ENCODE measurements at regions not wholly inside any gene's neighbourhood (a gene's known extent, or its start where the extent isn't known, plus 50 kb on each side); places are given as distances from the start of the nearest gene placed in this dataset.

- no peak for DNase-seq
These were observed 94.5 kb upstream of the HAAO start for GRCh38 chr2:42886921-42887320.

DNA sequence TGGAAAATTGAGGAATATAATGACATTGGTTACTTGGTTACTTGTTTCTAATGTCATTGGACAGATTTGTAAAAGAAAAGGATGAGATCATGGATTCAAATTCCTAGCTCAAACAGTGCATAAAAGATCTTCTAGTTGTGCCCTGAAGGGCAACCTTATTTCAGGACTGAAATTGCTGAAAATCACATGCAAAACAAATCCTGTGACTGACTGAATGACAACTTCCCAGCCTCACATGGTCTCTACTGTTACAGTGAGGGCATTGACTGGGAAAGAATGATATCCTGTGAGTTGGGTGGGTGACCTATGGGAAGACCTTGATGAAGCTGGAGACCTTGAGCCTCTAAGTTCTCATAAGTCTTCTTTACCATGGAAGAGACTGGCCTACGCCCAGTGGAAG is 90.4 kb upstream of the HAAO start:
- no peak for DNase-seq

GRCh38 chr2:42881732-42882131 is 89.3 kb upstream of the HAAO start:
- DNase-seq = no peak

DNA sequence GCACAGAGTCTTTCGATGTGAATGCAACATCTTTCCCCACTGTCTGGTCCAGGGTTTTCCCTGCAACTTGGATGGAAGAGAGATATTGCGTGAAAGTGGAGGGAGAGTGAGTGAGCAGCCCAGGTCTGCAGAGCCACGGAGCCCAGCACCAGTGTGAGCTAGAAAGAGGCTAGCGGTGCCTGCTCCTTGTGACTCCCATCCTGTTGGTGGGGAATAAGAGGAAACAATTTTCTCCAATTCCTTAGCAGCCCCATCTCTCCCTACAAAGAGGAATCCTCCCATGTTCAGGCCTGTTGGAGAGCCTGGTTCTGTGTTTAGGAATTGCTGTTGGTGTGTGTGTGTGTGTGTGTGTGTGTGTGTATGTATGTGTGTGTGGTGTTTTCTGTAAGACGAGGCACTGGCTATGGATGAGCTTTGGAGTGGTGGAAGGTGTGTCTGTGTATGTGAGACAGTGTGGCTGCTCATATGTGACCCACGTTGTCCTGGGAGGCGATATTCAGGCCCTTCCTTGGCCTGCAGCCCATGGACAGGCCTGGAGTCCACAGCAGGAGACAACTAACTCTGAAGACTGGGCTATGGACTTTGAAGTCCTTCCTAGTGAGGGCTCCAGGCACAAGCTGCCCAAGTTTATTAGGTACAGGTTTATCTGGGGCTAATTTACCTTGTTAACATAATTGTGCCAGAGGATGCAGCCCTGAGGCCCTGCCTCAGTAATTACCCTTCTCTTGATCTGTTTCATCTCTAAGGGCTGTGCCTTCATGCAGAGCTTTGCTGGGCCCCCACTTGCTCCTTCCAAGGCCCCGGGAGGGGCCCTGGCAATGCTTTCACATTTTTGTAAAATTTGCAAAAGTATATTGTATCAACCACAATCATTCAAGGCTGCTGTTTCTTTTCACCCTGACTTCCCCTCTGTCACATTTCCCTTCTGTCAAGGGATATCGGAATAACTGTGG is 88.6 kb upstream of the HAAO start:
- no peak for DNase-seq

DNA sequence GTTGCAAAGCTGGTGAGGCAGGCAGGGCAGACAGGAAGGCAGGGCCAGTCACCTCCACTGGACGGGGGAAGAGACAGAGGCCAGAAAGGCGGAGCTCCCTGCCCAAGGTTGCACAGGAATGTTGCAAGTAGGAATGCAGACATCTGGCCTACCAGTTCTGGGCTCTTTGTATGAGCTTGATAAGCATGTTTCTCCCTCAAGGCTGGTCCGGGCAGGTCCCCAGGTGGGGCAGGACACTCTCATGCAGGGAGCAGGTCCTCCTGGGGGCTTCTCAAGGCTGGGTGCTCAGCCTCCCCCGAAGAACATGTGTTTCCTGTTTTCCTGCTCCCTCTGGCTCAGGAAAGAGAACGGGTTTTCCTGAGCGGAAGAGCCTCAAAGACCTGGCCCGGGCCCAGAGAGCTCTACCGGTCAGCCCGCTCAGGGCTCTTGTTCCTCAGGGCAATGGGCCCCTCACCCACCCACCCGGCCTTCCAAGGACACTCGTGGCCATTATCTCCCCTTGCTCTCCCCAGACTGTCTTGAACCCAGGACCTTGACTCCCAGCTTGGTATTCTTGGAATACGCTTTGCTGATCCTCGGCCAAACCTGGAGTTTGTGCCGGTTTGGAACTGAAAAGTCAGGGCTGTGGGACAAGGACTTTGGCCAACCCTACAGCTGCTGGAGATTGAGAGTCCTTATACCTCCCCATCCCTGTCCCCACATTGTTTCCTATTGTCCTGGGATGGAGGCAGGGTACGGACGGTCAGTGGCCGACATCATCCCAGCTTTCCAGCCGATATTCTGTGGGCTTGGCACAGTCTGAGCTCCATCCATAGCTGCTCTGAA is 87.7 kb upstream of the HAAO start:
- DNase-seq = no peak

- DNase-seq = no peak
These were observed 86.8 kb upstream of the HAAO start for GRCh38 chr2:42879121-42879705.

- DNase-seq = no peak
These were observed 86.2 kb upstream of the HAAO start for GRCh38 chr2:42878581-42878980.

- DNase-seq = no peak
These were observed 85.6 kb upstream of the HAAO start for GRCh38 chr2:42877936-42878335.

- DNase-seq = no peak
These were observed 85.1 kb upstream of the HAAO start for GRCh38 chr2:42877511-42877910.

- DNase-seq = no peak
These were observed 84.0 kb upstream of the HAAO start for GRCh38 chr2:42876326-42876751.

GRCh38 chr2:42875880-42876279 is 83.5 kb upstream of the HAAO start:
- no peak for DNase-seq

DNA sequence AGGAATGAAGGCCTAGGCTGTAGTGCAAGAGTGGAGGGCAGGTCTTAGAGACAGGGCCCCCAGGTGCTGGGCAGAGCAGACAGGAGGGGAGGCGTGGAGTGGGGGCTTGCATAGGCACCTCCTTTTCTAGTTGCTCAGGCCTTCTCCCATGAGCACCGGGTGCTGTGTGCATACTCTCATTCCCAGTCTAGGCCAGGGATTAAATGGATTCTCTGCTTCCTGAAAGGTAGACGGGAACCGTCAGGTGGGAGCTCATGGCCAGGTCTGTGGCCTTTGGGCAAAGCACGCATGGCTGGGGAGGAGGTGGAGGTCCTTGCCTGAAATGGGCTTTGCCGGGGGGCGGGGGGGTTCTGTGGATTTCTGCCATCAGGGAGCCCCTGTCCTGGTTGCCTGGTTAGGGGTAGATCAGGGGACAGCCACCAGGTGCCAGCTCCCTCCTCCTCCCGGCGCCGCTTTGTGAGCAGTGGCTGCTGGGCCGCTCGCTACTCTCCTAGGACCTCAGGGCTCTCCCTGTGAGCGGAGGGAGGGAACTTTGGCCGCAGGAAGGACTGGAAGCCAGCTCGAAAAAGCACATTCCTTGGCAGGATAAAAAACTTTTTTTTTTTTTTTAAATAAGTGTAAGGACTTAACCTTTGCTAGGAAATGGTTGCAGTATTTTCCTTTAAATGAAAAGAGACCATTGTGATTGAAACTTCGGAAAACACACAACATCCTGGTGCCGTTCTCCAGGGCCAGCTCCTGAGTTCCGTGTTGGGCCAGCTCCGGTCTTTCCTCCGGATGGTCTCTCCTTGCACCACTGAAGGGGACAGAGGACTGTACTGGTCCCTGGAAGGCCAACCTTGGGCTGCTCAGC is 82.8 kb upstream of the HAAO start:
- DNase-seq = no peak

DNA sequence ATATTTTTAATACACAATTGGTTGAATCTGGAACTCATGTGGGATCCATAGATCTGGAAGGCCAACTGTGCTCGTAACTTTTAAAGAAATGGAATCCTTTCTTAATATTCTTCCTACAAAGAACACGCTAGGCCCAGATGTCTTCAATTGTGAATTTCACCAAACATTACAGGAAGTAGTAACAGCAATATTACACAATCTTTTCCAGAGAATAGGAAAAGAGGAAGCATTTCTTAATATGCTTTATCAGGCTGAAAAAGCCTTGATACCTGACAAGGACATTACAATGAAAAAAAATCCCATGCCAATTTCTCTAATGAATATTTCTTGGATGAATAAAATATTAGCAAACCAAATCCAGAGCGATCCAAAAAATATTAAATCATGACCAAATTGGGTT is 80.3 kb upstream of the HAAO start:
- DNase-seq = no peak

DNA sequence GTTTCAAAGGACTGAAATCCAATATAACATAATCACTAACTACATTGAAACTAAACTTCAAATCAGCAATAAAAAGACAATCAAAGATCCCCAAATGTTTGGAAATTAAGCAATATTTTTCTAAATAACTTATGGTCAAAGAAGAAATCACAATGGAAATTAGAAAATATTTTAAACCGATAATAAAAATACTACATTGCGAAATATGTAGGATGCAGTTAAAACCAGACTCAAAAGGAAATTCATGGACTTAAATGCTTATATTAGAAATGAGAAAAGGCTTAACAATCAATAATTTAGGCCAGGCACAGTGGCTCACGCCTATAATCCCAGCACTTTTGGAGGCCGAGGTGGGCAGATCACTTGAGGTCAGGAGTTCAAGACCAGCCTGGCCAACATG is 79.0 kb upstream of the HAAO start:
- DNase-seq = no peak

DNA sequence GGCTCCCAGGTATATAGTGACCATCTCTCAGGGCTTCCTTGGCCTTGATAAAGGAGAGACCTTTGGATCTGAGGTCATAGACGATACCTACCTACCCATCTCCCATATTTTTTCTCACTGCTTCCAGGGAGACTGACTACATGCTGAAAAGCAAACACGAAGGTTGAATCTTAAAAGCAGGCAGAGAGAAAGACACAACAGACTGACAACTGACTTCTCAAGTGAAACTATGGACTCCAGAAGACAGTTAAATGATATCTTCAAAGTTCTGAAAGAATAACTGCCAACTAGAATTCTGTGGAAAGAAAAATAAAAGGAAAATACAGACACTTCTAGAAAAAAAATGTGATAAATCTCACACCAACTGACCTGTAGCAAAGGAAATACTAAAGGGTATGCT is 76.5 kb upstream of the HAAO start:
- no peak for DNase-seq

DNA sequence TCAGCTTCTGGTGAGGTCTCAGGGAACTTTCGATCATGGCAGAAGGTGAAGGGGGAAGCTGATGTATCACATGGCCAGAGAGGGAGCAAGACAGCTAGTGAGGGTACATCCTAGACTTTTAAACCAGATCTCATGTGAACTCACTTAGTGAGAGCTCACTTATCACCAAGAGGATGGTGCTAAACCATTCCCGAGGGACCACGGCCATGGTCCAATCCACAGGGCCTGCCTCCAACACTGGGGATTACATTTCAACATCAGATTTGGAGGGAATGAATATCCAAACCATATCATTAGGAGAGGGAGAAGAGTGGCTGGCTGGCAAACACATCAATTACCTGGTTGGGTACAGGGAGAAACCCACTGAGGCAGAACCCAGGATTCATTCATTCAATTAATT is 75.7 kb upstream of the HAAO start:
- no peak for DNase-seq

- DNase-seq = no peak
These were observed 75.0 kb upstream of the HAAO start for GRCh38 chr2:42867093-42868065.

DNA sequence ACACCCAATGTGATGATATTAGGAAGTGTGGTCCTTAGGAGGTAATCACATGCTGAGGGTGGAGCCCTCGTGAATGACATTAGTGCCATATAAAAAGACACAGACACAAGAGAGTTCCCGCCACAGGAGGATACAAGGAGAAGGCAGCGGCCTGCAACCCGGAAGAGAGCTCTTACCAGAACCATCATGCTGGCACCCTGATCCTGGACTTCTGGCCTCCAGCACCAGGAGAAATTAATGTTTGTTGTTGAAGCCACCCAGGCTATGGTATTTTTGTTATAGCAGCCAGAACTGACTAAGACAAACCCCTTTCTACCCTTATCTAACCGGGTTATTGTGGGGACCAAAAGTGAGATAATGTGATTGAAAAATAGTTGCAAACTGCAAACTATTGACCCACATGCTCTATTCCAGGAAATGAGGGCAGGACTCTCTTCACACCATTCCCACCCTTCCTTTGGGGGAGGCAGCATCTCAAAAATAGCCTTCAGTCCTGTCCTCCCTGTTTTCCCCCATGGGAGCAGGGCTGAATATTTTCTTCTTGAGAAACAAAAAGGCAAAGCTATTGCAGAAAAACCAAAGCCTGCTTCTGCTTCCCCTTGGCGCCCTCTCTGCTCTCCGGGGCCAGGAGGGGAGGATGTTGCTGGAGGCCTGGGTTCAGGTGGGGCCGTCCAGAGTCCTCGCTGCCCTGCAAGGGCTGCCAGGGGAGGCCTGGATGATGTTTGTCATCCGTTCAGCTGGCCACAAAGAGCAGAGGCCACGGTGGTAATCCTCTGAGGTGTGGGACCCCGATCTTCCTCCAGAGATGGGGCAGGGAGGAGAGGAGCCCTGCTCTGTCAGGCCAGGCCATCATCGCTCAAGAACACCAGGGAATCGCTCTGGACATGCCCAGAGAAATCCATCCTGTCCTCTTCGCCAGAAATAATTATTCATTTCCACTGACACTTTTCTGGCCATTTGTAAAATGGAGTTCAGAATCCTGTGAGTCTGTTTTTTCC is 73.8 kb upstream of the HAAO start:
- no peak for DNase-seq

DNA sequence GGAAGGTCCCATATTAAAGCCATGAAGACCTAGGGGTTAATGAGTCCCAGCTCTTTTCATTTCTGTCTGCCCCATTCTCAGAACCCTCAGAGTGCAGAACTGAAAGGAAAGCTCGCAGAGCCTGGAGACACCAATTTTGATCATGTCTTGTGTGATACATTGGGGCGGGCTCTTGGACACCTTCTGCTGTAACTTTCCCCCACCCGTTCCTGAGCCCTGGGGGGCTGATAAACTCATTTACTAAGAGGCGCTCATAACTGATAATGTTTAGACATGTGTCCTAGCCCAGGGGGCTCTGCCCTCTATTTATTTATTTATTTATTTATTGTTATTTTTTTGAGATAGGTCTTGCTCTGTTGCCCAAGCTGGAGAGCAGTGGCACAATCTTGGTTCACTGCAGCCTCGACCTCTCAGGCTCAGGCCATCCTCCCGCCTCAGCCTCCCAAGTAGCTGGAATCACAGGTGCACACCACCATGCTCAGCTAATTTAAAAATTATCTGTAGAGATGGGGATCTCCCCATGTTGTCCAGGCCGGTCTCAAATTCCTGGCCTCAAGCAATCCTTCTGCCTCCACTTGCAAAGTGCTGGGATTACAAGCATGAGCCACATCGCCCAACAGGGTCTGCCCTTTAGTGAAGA is 72.4 kb upstream of the HAAO start:
- DNase-seq = no peak

DNA sequence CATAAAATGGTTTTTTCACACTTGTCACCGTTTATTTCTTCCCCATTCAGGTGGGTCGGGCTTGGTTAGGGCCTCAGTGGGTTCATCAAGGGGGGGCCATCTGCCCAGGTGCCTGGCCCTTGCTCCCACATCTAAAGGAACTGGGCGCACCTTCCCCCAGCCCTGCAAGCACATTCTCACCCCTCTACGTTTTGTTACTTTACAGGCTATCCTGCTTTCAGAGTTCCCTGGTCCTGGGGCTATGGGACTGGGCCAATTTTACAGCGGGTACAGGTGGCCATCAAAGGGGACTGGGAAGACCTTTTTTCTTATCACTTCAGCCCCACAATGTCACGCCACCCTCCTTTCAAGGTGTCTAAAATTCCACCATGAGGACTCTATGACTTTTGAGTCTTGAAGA is 71.8 kb upstream of the HAAO start:
- no peak for DNase-seq
